A549 (cell line): ENCODE measurements at regions not wholly inside any gene's neighbourhood (a gene's known extent, or its start where the extent isn't known, plus 50 kb on each side); places are given as distances from the start of the nearest gene placed in this dataset.

Experiments used
- ATAC-seq, 2 experiments: fragments of 200-7000 bp in 1 of 2; fragments of >200 bp in 1 of 2; cut with Nextera tagmentation in 1 of 2; cut with Tn5 transposase in 1 of 2; 3 replicates each; pipeline versions ENCODE4 v1.8.0 to v1.9.1; 2018 to 2020; ENCODE audit warnings: mild to moderate bottlenecking in 1 of 2, moderate library complexity in 1 of 2
- CTCF ChIA-PET: fragments of 300-600 bp; sonication (Branson Sonifier 250); formaldehyde crosslinking; extraction: SDS; loops from one replicate; lab custom pipeline; 2021; ENCODE audit warnings: antibody characterized with exemption, inconsistent platforms; lab: Yijun Ruan, JAX
- POLR2A ChIA-PET: fragments of 350-600 bp; formaldehyde crosslinking; extraction: SDS; loops from one replicate; lab custom pipeline; 2021; ENCODE audit warnings: antibody characterized with exemption, inconsistent platforms; lab: Yijun Ruan, JAX
- DNase-seq, 2 experiments: peaks; one replicate each; pipeline versions ENCODE4 v3.0.0 to v3.0.0-alpha.2; 2011 to 2016; ENCODE audit warnings: low read depth in 1 of 2, low spot score in 1 of 2
- FAIRE-seq: peaks from 2 replicates; lab custom pipeline; 2011; peaks lifted over from hg19 to GRCh38; lab: Jason Lieb, UNC
- H3K27ac ChIP-seq, 2 experiments: fragments of >200 bp; sonication (Bioruptor Twin); formaldehyde crosslinking; 3 replicates each; pipeline ENCODE4 v1.5.1; 2016 to 2017
- H3K4me1 ChIP-seq: fragments of >200 bp; sonication (Bioruptor Twin); formaldehyde crosslinking; 3 replicates; pipeline ENCODE4 v1.6.1; 2016
- H3K4me2 ChIP-seq: fragments of >200 bp; sonication (Bioruptor Twin); formaldehyde crosslinking; 3 replicates; pipeline ENCODE4 v1.6.1; 2016
- H3K4me3 ChIP-seq: fragments of >200 bp; sonication (Bioruptor Twin); formaldehyde crosslinking; 3 replicates; pipeline ENCODE4 v1.5.1; 2016
- H3K9me3 ChIP-seq: fragments of >200 bp; sonication (Bioruptor Twin); formaldehyde crosslinking; 3 replicates; pipeline ENCODE4 v1.6.1; 2016
- CBX2 ChIP-seq: fragments of 200-600 bp; sonication (generic); IDR thresholded peaks from 2 replicates; pipeline ENCODE4 v1.6.1; 2016; ENCODE audit warnings: low read depth, mild to moderate bottlenecking, borderline replicate concordance
- CEBPB ChIP-seq, 2 experiments: fragments of >200 bp in 1 of 2; sonication (Bioruptor Twin) in 1 of 2; formaldehyde crosslinking in 1 of 2; IDR thresholded peaks; 2 replicates each; pipeline ENCODE4 v1.6.1; 2012 to 2016
- CHD2 ChIP-seq: fragments of 150-350 bp; IDR thresholded peaks from 2 replicates; pipeline ENCODE4 v1.6.1; 2014; ENCODE audit warnings: low read length; ENCODE audit not compliant: partially characterized antibody
- ESRRA ChIP-seq: fragments of 150-350 bp; IDR thresholded peaks from 2 replicates; pipeline ENCODE4 v1.6.1; 2014; ENCODE audit warnings: mild to moderate bottlenecking, low read length, borderline replicate concordance
- FOXS1 ChIP-seq: fragments of 250-450 bp; sonication (Bioruptor Pico); IDR thresholded peaks from 2 replicates; pipeline ENCODE4 v1.5.0; 2020; ENCODE audit warnings: mild to moderate bottlenecking, moderate library complexity
- HDAC2 ChIP-seq: fragments of 200-600 bp; sonication (generic); IDR thresholded peaks from 2 replicates; pipeline ENCODE4 v1.6.1; 2016
- KDM1A ChIP-seq: fragments of 200-600 bp; sonication (generic); IDR thresholded peaks from 2 replicates; pipeline ENCODE4 v1.6.1; 2016; ENCODE audit warnings: low read depth, mild to moderate bottlenecking
- MAFK ChIP-seq: fragments of 450-650 bp; IDR thresholded peaks from 2 replicates; pipeline ENCODE4 v1.6.1; 2014; ENCODE audit not compliant: partially characterized antibody
- MAZ ChIP-seq: fragments of 150-350 bp; IDR thresholded peaks from 2 replicates; pipeline ENCODE4 v1.6.1; 2014; ENCODE audit warnings: antibody characterized with exemption, low read depth, low read length, borderline replicate concordance
- NFE2L2 ChIP-seq: fragments of 150-350 bp; conservative IDR thresholded peaks from 2 replicates; pipeline ENCODE4 v1.6.1; 2014; ENCODE audit warnings: low read length
- POLR2AphosphoS2 ChIP-seq: conservative IDR thresholded peaks from 2 replicates; pipeline ENCODE4 v1.6.1; 2012; ENCODE audit warnings: low read length, improper control_type of control experiment, inconsistent platforms
- RAD21 ChIP-seq, 2 experiments: fragments of >200 bp in 1 of 2; sonication (Bioruptor Twin) in 1 of 2; formaldehyde crosslinking in 1 of 2; IDR thresholded peaks in 1 of 2; conservative IDR thresholded peaks in 1 of 2; 2 replicates in 1 of 2; 3 replicates in 1 of 2; pipeline ENCODE4 v1.6.1; 2012 to 2018; ENCODE audit warnings: inconsistent platforms in 1 of 2
- RARB ChIP-seq: fragments of 250-450 bp; sonication (Bioruptor Pico); IDR thresholded peaks from 2 replicates; pipeline ENCODE4 v1.8.0; 2021; ENCODE audit warnings: mild to moderate bottlenecking, moderate library complexity
- SREBF2 ChIP-seq: fragments of 450-650 bp; IDR thresholded peaks from 2 replicates; pipeline ENCODE4 v1.6.1; 2014; ENCODE audit warnings: mild to moderate bottlenecking, moderate library complexity
- TFCP2L1 ChIP-seq: fragments of 250-450 bp; sonication (Bioruptor Pico); IDR thresholded peaks from 2 replicates; pipeline ENCODE4 v1.5.0; 2021; ENCODE audit warnings: mild to moderate bottlenecking
- TP53 ChIP-seq: fragments of 250-450 bp; sonication (Bioruptor Pico); IDR thresholded peaks from 2 replicates; pipeline ENCODE4 v1.5.0; 2021; ENCODE audit warnings: mild to moderate bottlenecking, moderate library complexity
- ZFP36 ChIP-seq: fragments of 450-650 bp; IDR thresholded peaks from 2 replicates; pipeline ENCODE4 v1.6.1; 2014; ENCODE audit warnings: borderline replicate concordance; ENCODE audit not compliant: partially characterized antibody
- WGBS: methylation state at CpG from one replicate; pipeline ENCODE4 v1.1.6; 2017; ENCODE audit errors: missing lambda C conversion rate; 5-methylcytosine and 5-hydroxymethylcytosine counted together
- TF ChIP-seq, protein P1 (sequence below): fragments of 200-600 bp; sonication (generic); IDR thresholded peaks from 2 replicates; pipeline ENCODE4 v1.6.1; 2016; ENCODE audit warnings: antibody characterized with exemption, mild to moderate bottlenecking, moderate library complexity
- TF ChIP-seq, protein P2 (sequence below): IDR thresholded peaks from 2 replicates; pipeline ENCODE4 v1.6.1; 2012

DNA sequence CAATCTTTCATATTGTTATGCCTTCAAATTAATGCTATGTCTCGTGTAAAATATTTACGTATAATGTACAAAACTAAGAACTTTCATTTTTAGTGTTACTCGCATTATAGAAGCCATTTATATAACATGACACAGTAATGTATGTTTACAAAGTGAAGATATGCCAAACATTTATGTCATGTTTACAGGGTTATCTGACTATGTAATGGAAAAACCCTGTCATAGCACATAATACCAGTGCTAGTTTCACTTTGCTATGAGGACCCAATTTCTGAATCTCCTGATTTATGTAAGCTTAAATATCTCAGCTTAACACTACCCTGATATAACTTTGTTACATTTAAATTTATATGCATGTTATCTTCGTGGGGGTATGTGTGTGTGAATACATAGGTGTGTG, 233.1 kb downstream of the FAT4 start:
- ChIA-PET CTCF (interaction anchor here (1.0 kb wide), 1 partner anchor 10 kb away, joined by 3 read pairs; no protein-coding TSS in a partner anchor), POLR2A (no interaction called here)
- no peak for FAIRE-seq
- WGBS: 65% methylated on average over 4 of the region's 4 CpGs
- Histone ChIP-seq H3K4me2 (no peak overlapping the region), H3K4me3 (no peak overlapping the region), H3K27ac (no peak overlapping the region), H3K4me1 (no peaks in the 10 kb centered on the region), H3K9me3 (no peaks in the 10 kb centered on the region)
- ATAC-seq: no peak
- TF ChIP-seq TP53 (CRISPR knock-in tag) (no peak), HDAC2 (no peak), POLR2AphosphoS2 (no peak), SREBF2 (no peak), FOXS1 (CRISPR knock-in tag) (no peak), RAD21 (conservative IDR thresholded peaks at IDR 0.05 in 1 of 2, IDR thresholded peaks at IDR 0.05 in 1 of 2) (no peak), KDM1A (no peak), TFCP2L1 (CRISPR knock-in tag) (no peak)
- DNase-seq: no peak

DNA sequence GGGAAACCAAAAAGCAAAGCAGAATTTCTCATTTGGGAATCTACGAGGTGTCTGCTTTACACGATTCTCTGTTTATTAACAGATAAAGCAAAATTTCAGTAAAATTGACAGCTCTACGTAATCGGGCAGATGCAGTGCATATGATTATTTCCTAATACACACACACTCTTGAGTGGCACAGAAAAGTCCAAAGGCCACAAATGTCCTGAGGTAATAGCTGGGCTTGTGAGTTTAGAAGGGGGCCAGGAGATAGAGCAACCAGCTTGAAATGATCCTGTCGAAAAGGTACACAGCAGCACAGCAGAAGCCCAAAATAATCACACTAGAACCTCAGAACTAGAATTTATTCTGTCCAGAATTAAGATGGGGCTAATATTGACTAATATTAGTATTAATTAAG, 236.0 kb downstream of the FAT4 start:
- Histone ChIP-seq H3K27ac (no peak overlapping the region), H3K9me3 (no peaks in the 10 kb centered on the region), H3K4me1 (no peaks in the 10 kb centered on the region), H3K4me3 (no peak overlapping the region), H3K4me2 (no peak overlapping the region)
- no peak for DNase-seq
- no peak for ATAC-seq
- POLR2A ChIA-PET: no interaction called here
- 76% methylated on average over 5 of the region's 5 CpGs for WGBS
- CTCF ChIA-PET: no interaction called here
- no peak for FAIRE-seq
- TF ChIP-seq POLR2AphosphoS2 (no peak), RARB (no peak), MAFK (no peak)

DNA sequence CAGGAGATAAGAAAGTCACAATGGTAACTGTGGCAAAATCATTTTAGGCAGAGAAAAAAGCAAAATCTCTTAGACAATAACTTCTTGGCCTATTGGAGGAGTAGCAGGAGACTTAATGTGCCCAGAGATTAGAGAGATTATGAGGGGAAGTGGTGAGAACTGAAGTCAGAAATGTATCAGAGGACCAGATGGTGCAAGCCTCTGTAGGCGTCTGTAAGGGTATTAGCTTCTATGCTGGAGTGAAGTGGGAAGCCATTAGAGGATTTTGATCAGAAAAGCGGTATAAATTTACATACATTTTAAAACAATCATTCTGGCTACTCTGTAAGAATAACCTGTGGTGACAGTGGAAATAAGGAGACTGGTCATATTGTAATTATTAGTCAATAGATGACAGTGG, 236.7 kb downstream of the FAT4 start:
- Histone ChIP-seq H3K4me3 (no peak overlapping the region), H3K27ac (no peak overlapping the region), H3K9me3 (no peaks in the 10 kb centered on the region), H3K4me2 (no peak overlapping the region), H3K4me1 (no peaks in the 10 kb centered on the region)
- no peak for ATAC-seq
- TF ChIP-seq, protein P1, sequence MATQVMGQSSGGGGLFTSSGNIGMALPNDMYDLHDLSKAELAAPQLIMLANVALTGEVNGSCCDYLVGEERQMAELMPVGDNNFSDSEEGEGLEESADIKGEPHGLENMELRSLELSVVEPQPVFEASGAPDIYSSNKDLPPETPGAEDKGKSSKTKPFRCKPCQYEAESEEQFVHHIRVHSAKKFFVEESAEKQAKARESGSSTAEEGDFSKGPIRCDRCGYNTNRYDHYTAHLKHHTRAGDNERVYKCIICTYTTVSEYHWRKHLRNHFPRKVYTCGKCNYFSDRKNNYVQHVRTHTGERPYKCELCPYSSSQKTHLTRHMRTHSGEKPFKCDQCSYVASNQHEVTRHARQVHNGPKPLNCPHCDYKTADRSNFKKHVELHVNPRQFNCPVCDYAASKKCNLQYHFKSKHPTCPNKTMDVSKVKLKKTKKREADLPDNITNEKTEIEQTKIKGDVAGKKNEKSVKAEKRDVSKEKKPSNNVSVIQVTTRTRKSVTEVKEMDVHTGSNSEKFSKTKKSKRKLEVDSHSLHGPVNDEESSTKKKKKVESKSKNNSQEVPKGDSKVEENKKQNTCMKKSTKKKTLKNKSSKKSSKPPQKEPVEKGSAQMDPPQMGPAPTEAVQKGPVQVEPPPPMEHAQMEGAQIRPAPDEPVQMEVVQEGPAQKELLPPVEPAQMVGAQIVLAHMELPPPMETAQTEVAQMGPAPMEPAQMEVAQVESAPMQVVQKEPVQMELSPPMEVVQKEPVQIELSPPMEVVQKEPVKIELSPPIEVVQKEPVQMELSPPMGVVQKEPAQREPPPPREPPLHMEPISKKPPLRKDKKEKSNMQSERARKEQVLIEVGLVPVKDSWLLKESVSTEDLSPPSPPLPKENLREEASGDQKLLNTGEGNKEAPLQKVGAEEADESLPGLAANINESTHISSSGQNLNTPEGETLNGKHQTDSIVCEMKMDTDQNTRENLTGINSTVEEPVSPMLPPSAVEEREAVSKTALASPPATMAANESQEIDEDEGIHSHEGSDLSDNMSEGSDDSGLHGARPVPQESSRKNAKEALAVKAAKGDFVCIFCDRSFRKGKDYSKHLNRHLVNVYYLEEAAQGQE: no peak
- TF ChIP-seq TP53 (CRISPR knock-in tag) (no peak), MAZ (no peak), CHD2 (no peak), CEBPB (IDR thresholded peaks at IDR 0.05) (no peak), HDAC2 (no peak), ESRRA (no peak), FOXS1 (CRISPR knock-in tag) (no peak), CBX2 (no peak), ZFP36 (no peak), NFE2L2 (no peak)
- FAIRE-seq: no peak
- ChIA-PET POLR2A (no interaction called here), CTCF (no interaction called here)
- DNase-seq: no peak
- 70% methylated on average over 2 of the region's 2 CpGs for WGBS

DNA sequence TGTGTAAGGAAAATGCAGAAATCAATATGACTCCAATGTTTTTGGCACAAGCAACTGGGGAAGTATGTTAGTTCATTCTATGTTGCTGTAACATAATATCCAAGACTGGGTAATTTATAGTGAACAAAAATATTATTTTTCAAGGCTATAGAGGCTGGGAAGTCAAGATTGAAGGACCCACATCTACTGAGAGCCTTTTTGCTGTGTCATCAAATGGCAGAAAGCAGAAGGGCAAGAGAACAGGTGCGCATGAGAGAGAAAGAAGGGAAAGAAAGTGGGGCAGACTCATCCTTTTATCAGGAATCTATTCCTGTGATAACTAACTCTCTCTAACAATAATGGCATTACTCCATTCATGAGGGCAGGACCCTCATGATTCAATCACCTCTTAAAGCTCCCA, 237.2 kb downstream of the FAT4 start:
- Histone ChIP-seq H3K27ac (no peak overlapping the region), H3K4me1 (no peaks in the 10 kb centered on the region), H3K4me3 (no peak overlapping the region), H3K9me3 (no peaks in the 10 kb centered on the region), H3K4me2 (no peak overlapping the region)
- FAIRE-seq (no peak), DNase-seq (no peak), ATAC-seq (no peak)
- CTCF ChIA-PET: no interaction called here
- POLR2A ChIA-PET: no interaction called here
- 96% methylated on average over 1 of the region's 1 CpG for WGBS
- TF ChIP-seq, protein P2, sequence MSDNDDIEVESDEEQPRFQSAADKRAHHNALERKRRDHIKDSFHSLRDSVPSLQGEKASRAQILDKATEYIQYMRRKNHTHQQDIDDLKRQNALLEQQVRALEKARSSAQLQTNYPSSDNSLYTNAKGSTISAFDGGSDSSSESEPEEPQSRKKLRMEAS: no peak
- TF ChIP-seq MAFK: peak; percentile 35
